Thoracic aorta (tissue), 2 donors: ENCODE measurements at regions not wholly inside any gene's neighbourhood (a gene's known extent, or its start where the extent isn't known, plus 50 kb on each side); places are given as distances from the start of the nearest gene placed in this dataset.

Source experiments
- ATAC-seq: fragments of 150-250 bp; one replicate; pipeline ENCODE4 v1.8.0; 2017; ENCODE audit warnings: low read depth; ENCODE audit not compliant: insufficient number of reproducible peaks, low FRiP score
- DNase-seq: peaks from one replicate; pipeline ENCODE4 v3.0.0-alpha.2; 2020; ENCODE audit warnings: low spot score
- H3K27ac ChIP-seq, 2 donors: fragments of 200-600 bp; sonication (generic); 1 replicate in 1 of 2; 2 replicates in 1 of 2; pipeline ENCODE4 v1.5.1; 2016; ENCODE audit warnings: mild to moderate bottlenecking in 2 of 2, moderate library complexity in 2 of 2
- H3K27me3 ChIP-seq: fragments of 200-600 bp; sonication (generic); replicated peaks from 2 replicates; pipeline ENCODE4 v1.6.0; 2016; ENCODE audit warnings: mild to moderate bottlenecking; ENCODE audit not compliant: insufficient read depth
- H3K36me3 ChIP-seq: fragments of 200-600 bp; sonication (generic); one replicate; pipeline ENCODE4 v1.5.1; 2016
- H3K4me1 ChIP-seq, 2 donors: fragments of 200-600 bp; sonication (generic); 1 replicate in 1 of 2; 2 replicates in 1 of 2; pipeline versions ENCODE4 v1.5.1 to v1.6.0; 2016; ENCODE audit warnings: low read depth in 2 of 2, mild to moderate bottlenecking in 1 of 2; ENCODE audit not compliant: control insufficient read depth in 1 of 2
- H3K4me3 ChIP-seq: fragments of 200-600 bp; sonication (generic); 2 replicates; pipeline ENCODE4 v1.5.1; 2016; ENCODE audit warnings: mild to moderate bottlenecking
- H3K9me3 ChIP-seq: fragments of 200-600 bp; sonication (generic); 2 replicates; pipeline ENCODE4 v1.5.1; 2016
- CTCF ChIP-seq: fragments of 200-600 bp; sonication (generic); IDR thresholded peaks from one replicate; pipeline ENCODE4 v1.5.1; 2019; ENCODE audit warnings: antibody characterized with exemption

- no peaks in the 10 kb centered on the region for H3K4me1 ChIP-seq
- H3K9me3 ChIP-seq: no peaks in the 10 kb centered on the region
- TF ChIP-seq CTCF: no peak
- no peak for ATAC-seq
- DNase-seq: no peak
- H3K27me3 ChIP-seq: no peaks in the 10 kb centered on the region
- H3K27ac ChIP-seq: no peak overlapping the region
- no peak overlapping the region for H3K4me3 ChIP-seq
- H3K36me3 ChIP-seq: no peaks in the 10 kb centered on the region
These were observed 963.8 kb upstream of the FLRT2 start for GRCh38 chr14:84566109-84566508.

GRCh38 chr14:84575681-84576080 is 954.3 kb upstream of the FLRT2 start:
- no peaks in the 10 kb centered on the region for H3K27me3 ChIP-seq
- H3K4me1 ChIP-seq: no peaks in the 10 kb centered on the region
- H3K9me3 ChIP-seq: no peaks in the 10 kb centered on the region
- TF ChIP-seq CTCF: no peak
- ATAC-seq: no peak
- no peaks in the 10 kb centered on the region for H3K36me3 ChIP-seq
- no peak for DNase-seq
- H3K4me3 ChIP-seq: no peak overlapping the region
- no peak overlapping the region for H3K27ac ChIP-seq

GRCh38 chr14:84579292-84579691 is 950.7 kb upstream of the FLRT2 start:
- H3K4me3 ChIP-seq: no peak overlapping the region
- H3K27ac ChIP-seq: no peak overlapping the region
- TF ChIP-seq CTCF: no peak
- no peaks in the 10 kb centered on the region for H3K9me3 ChIP-seq
- no peak for DNase-seq
- ATAC-seq: no peak
- H3K36me3 ChIP-seq: no peaks in the 10 kb centered on the region
- H3K4me1 ChIP-seq: no peaks in the 10 kb centered on the region
- no peaks in the 10 kb centered on the region for H3K27me3 ChIP-seq

GRCh38 chr14:84581041-84581440 is 948.9 kb upstream of the FLRT2 start:
- Histone ChIP-seq H3K4me1 (no peaks in the 10 kb centered on the region), H3K27me3 (no peaks in the 10 kb centered on the region), H3K4me3 (no peak overlapping the region), H3K9me3 (no peaks in the 10 kb centered on the region), H3K27ac (no peak overlapping the region), H3K36me3 (no peaks in the 10 kb centered on the region)
- TF ChIP-seq CTCF: no peak
- DNase-seq: no peak
- ATAC-seq: no peak

- Histone ChIP-seq H3K9me3 (no peaks in the 10 kb centered on the region), H3K36me3 (no peaks in the 10 kb centered on the region), H3K27me3 (no peaks in the 10 kb centered on the region), H3K27ac (no peak overlapping the region), H3K4me3 (no peak overlapping the region), H3K4me1 (no peaks in the 10 kb centered on the region)
- DNase-seq (no peak), ATAC-seq (no peak)
- TF ChIP-seq CTCF: no peak
These were observed 945.4 kb upstream of the FLRT2 start for GRCh38 chr14:84584511-84584910.
